Psoas muscle (tissue), 7 donors: ENCODE measurements at regions not wholly inside any gene's neighbourhood (a gene's known extent, or its start where the extent isn't known, plus 50 kb on each side); places are given as distances from the start of the nearest gene placed in this dataset.

Experiments
- ATAC-seq, 4 donors: fragments of 200-7000 bp; cut with Tn5 transposase; one replicate each; pipeline ENCODE4 v1.9.1; 2020; ENCODE audit warnings: moderate library complexity in 3 of 4, mild to moderate bottlenecking in 2 of 4
- DNase-seq, 2 donors: peaks; one replicate each; pipeline ENCODE4 v3.0.0-alpha.2; 2020
- H3K27ac ChIP-seq: fragments of 200-600 bp; one replicate; pipeline ENCODE4 v1.8.0; 2022
- H3K27me3 ChIP-seq, 3 donors: fragments of 200-600 bp in 1 of 3; one replicate each; pipeline versions ENCODE4 v1.6.1 to v1.8.0; 2013 to 2022; ENCODE audit warnings: low read length in 2 of 3, mild to moderate bottlenecking in 2 of 3, moderate library complexity in 1 of 3; ENCODE audit not compliant: insufficient read depth in 3 of 3
- H3K36me3 ChIP-seq, 2 donors: fragments of 200-600 bp in 1 of 2; one replicate each; pipeline versions ENCODE4 v1.6.1 to v1.8.0; 2013 to 2022; ENCODE audit warnings: low read depth in 1 of 2, mild to moderate bottlenecking in 1 of 2, moderate library complexity in 1 of 2; ENCODE audit not compliant: insufficient read depth in 1 of 2
- H3K4me1 ChIP-seq: fragments of 200-600 bp; one replicate; pipeline ENCODE4 v1.8.0; 2022
- H3K4me3 ChIP-seq: fragments of 200-600 bp; one replicate; pipeline ENCODE4 v1.8.0; 2022; ENCODE audit warnings: mild to moderate bottlenecking
- H3K9me3 ChIP-seq: fragments of 200-600 bp; one replicate; pipeline ENCODE4 v1.8.0; 2022
- CTCF ChIP-seq: fragments of 200-600 bp; IDR thresholded peaks from one replicate; pipeline ENCODE4 v1.8.0; 2022; ENCODE audit warnings: antibody characterized with exemption
- WGBS, 3 donors: extraction: QIAGEN DNeasy Blood & Tissue Kit; methylation state at CpG; one replicate each; pipeline versions ENCODE4 v1.1.6 to v1.1.7; 2013; 5-methylcytosine and 5-hydroxymethylcytosine counted together
- intact Hi-C, 2 donors: fragments of 100-400 bp; cut with DNase I; formaldehyde crosslinking; loops; one replicate each; pipeline versions ENCODE4 v1.11.0 to v1.14.2; 2022
- donor health status: healthy with polysubstance abuse.
- donor health status: DM: no; HTN: no; CAD: no; lungs with moderate emphysema.
- donor health status: Bipolar disorder and iron deficiency.
- donor health status: healthy.
- donor health status: DM: yes; HTN: yes; CAD: no.
- donor health status: DM: no; HTN: no; CAD: no.
- donor health status: DM: yes; HTN: yes; CAD: no.

GRCh38 chr18:51540562-51540961, 343.1 kb upstream of the MEX3C start:
- no peaks in the 10 kb centered on the region for H3K4me1 ChIP-seq
- 93 to 100% (median 97%) methylated on average over 1 of the region's 1 CpG for WGBS, 3 donors
- DNase-seq (no peak), ATAC-seq (no peak)
- no peak overlapping the region for H3K4me3 ChIP-seq
- no peak overlapping the region for H3K27ac ChIP-seq
- no peaks in the 10 kb centered on the region for H3K27me3 ChIP-seq
- TF ChIP-seq CTCF: no peak
- H3K36me3 ChIP-seq: no peaks in the 10 kb centered on the region
- H3K9me3 ChIP-seq: no peaks in the 10 kb centered on the region
- intact Hi-C loops: no loop called here

- ATAC-seq: no peak
- no peaks in the 10 kb centered on the region for H3K36me3 ChIP-seq
- no peaks in the 10 kb centered on the region for H3K27me3 ChIP-seq
- DNase-seq: no peak
- no peak overlapping the region for H3K27ac ChIP-seq
- no peaks in the 10 kb centered on the region for H3K4me1 ChIP-seq
- intact Hi-C loops: no loop called here
- no peaks in the 10 kb centered on the region for H3K9me3 ChIP-seq
- H3K4me3 ChIP-seq: no peak overlapping the region
- no peak for TF ChIP-seq CTCF
Observed at GRCh38 chr18:51541230-51541629, 343.7 kb upstream of the MEX3C start.

GRCh38 chr18:51543658-51544155, 346.2 kb upstream of the MEX3C start:
- no peak for DNase-seq
- WGBS, 3 donors: 30 to 42% (median 33%) methylated on average over 1 of the region's 1 CpG
- no peaks in the 10 kb centered on the region for H3K27me3 ChIP-seq
- H3K4me3 ChIP-seq: no peak overlapping the region
- intact Hi-C loops: no loop called here
- no peaks in the 10 kb centered on the region for H3K4me1 ChIP-seq
- H3K9me3 ChIP-seq: no peaks in the 10 kb centered on the region
- no peak for ATAC-seq
- TF ChIP-seq CTCF: no peak
- H3K36me3 ChIP-seq: no peaks in the 10 kb centered on the region
- no peak overlapping the region for H3K27ac ChIP-seq

GRCh38 chr18:51545446-51545845, 348.0 kb upstream of the MEX3C start:
- DNase-seq: no peak
- intact Hi-C loops: no loop called here
- Histone ChIP-seq H3K4me1 (no peaks in the 10 kb centered on the region), H3K4me3 (no peak overlapping the region), H3K36me3 (no peaks in the 10 kb centered on the region), H3K27me3 (no peaks in the 10 kb centered on the region), H3K27ac (no peak overlapping the region), H3K9me3 (no peaks in the 10 kb centered on the region)
- no peak for TF ChIP-seq CTCF
- no peak for ATAC-seq
- 47 to 71% (median 65%) methylated on average over 4 of the region's 4 CpGs for WGBS, 3 donors

- TF ChIP-seq CTCF: no peak
- H3K36me3 ChIP-seq: no peaks in the 10 kb centered on the region
- 80 to 84% (median 83%) methylated on average over 2 of the region's 2 CpGs for WGBS, 3 donors
- H3K9me3 ChIP-seq: no peaks in the 10 kb centered on the region
- DNase-seq (no peak), ATAC-seq (no peak)
- peaks cover 0 to 2% (median 0%) of the 10 kb centered on the region in 3 donors for H3K27me3 ChIP-seq
- no peak overlapping the region for H3K27ac ChIP-seq
- H3K4me3 ChIP-seq: no peak overlapping the region
- no peaks in the 10 kb centered on the region for H3K4me1 ChIP-seq
- intact Hi-C loops: no loop called here
Observed at GRCh38 chr18:51559198-51559901, 361.9 kb upstream of the MEX3C start.
